ENCODE measurements at regions not wholly inside any gene's neighbourhood (a gene's known extent, or its start where the extent isn't known, plus 50 kb on each side); places are given as distances from the start of the nearest gene placed in this dataset.

GRCh38 chr11:121792185-121792584, 323.8 kb downstream of the BLID start:
- H3K27ac ChIP-seq = no peak overlapping the region
- DNase-seq (no peak), ATAC-seq (no peak)
- no peaks in the 10 kb centered on the region for H3K27me3 ChIP-seq
- H3K4me1 ChIP-seq = no peaks in the 10 kb centered on the region
- no peak for TF ChIP-seq CTCF (IDR thresholded peaks at IDR 0.05)
- intact Hi-C loops (cut with DNase I) = no loop called here
- no peak overlapping the region for H3K4me3 ChIP-seq
- WGBS, 2 donors = 96% methylated on average over 3 of the region's 3 CpGs
- no peaks in the 10 kb centered on the region for H3K36me3 ChIP-seq
- H3K9me3 ChIP-seq = no peaks in the 10 kb centered on the region

DNA sequence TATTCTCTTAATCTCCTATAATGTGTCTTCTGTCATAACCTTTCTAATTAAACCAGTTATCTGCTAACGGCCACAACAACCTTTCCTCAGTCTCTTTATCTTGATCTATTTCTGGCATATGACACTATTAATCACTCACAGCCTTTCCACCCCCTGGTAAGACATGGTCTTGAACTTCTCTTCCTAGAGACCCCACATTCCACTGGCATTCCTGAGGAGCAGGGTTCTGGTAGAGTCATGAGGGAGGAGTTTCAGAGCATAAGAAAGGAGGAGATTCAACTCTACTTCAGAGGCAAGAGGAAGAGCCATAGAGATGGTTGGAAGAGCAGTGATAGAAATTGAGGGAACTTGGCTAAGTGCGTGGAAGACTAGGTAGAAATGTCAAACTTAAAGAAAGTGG, 325.6 kb downstream of the BLID start:
- DNase-seq (no peak), ATAC-seq (no peak)
- Histone ChIP-seq H3K9me3 (peaks cover 0 to 14% (median 0%) of the 10 kb centered on the region in 11 donors), H3K4me3 (no peak overlapping the region), H3K27me3 (no peaks in the 10 kb centered on the region), H3K4me1 (no peaks in the 10 kb centered on the region), H3K36me3 (no peaks in the 10 kb centered on the region), H3K27ac (no peak overlapping the region)
- no peak for TF ChIP-seq CTCF (IDR thresholded peaks at IDR 0.05)
- 74 to 78% methylated on average over 2 of the region's 2 CpGs for WGBS, 2 donors
- intact Hi-C loops (cut with DNase I) = no loop called here

- intact Hi-C loops (cut with DNase I) = no loop called here
- 67 to 77% methylated on average over 2 of the region's 2 CpGs for WGBS, 2 donors
- no peak for ATAC-seq
Measured at GRCh38 chr11:121780971-121781370, 328.2 kb upstream of the SORL1-AS1 start.

DNA sequence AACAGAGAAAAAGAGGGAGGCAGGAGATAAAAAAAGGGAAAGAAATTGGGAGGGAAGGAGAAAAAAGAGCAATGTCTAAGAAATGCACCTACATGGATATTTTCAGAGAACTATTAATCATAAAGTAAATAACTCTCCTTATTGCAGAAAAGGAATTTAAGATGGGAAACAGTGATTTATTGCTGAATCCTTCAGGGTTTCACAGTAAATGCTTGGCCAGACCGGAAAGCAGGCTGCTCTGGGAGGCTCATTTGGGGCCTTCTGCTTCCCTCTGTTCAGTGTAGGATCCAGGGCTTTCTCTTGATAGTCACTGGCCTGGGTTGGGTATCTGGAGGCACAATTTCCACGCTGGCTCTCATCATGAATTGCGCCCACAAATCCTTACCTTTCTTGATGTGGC, 324.3 kb upstream of the SORL1-AS1 start:
- no peak for ATAC-seq
- H3K9me3 ChIP-seq = peaks cover 0 to 4% (median 0%) of the 10 kb centered on the region in 11 donors
- WGBS, 2 donors = 84 to 93% methylated on average over 3 of the region's 3 CpGs
- no peak for DNase-seq
- H3K4me1 ChIP-seq = no peaks in the 10 kb centered on the region
- no peaks in the 10 kb centered on the region for H3K36me3 ChIP-seq
- TF ChIP-seq CTCF (IDR thresholded peaks at IDR 0.05) = no peak
- no peak overlapping the region for H3K27ac ChIP-seq
- intact Hi-C loops (cut with DNase I) = no loop called here
- no peak overlapping the region for H3K4me3 ChIP-seq
- no peaks in the 10 kb centered on the region for H3K27me3 ChIP-seq

More at GRCh38 chr11:121780971-121781370, 328.2 kb upstream of the SORL1-AS1 start:
- TF ChIP-seq CTCF (IDR thresholded peaks at IDR 0.05) = no peak
- no peak overlapping the region for H3K4me3 ChIP-seq
- no peak for DNase-seq
- no peaks in the 10 kb centered on the region for H3K27me3 ChIP-seq
- H3K27ac ChIP-seq = no peak overlapping the region
- H3K36me3 ChIP-seq = no peaks in the 10 kb centered on the region
- peaks cover 0 to 11% (median 0%) of the 10 kb centered on the region in 11 donors for H3K9me3 ChIP-seq
- no peaks in the 10 kb centered on the region for H3K4me1 ChIP-seq

DNA sequence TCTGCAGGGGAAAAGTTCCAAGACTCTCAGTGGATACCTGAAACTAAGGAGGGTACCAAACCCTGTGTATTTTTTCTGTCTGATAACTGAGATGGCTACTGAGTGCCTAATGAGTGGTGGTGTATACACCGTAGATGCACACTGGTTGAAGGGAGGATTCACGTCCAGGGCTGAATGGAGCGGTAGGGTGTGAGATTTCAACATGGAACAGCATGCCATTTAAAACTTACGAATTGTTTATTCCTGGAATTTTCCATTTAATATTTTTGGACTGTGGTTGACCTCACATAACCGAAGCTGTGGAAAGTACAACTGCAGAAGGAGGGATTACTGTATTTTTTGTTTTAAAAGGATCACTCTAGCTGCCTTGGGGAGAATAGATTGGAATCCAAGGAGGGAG, 322.5 kb upstream of the SORL1-AS1 start:
- no peak for ATAC-seq
- no peak for TF ChIP-seq CTCF (IDR thresholded peaks at IDR 0.05)
- H3K36me3 ChIP-seq = no peaks in the 10 kb centered on the region
- H3K4me3 ChIP-seq = no peak overlapping the region
- H3K27ac ChIP-seq = no peak overlapping the region
- no peak for DNase-seq
- H3K9me3 ChIP-seq = no peaks in the 10 kb centered on the region
- no peaks in the 10 kb centered on the region for H3K27me3 ChIP-seq
- H3K4me1 ChIP-seq = no peaks in the 10 kb centered on the region
- intact Hi-C loops (cut with DNase I) = no loop called here
- WGBS, 2 donors = 58 to 74% methylated on average over 5 of the region's 5 CpGs

All from heart right ventricle (tissue), 16 donors.